ENCODE measurements at regions not wholly inside any gene's neighbourhood (a gene's known extent, or its start where the extent isn't known, plus 50 kb on each side); places are given as distances from the start of the nearest gene placed in this dataset.
"Not testable (repeated sequence)": the region's sequence is repeated elsewhere in the genome, so short reads cannot be mapped to it uniquely, and the experiment has no call there.

DNA sequence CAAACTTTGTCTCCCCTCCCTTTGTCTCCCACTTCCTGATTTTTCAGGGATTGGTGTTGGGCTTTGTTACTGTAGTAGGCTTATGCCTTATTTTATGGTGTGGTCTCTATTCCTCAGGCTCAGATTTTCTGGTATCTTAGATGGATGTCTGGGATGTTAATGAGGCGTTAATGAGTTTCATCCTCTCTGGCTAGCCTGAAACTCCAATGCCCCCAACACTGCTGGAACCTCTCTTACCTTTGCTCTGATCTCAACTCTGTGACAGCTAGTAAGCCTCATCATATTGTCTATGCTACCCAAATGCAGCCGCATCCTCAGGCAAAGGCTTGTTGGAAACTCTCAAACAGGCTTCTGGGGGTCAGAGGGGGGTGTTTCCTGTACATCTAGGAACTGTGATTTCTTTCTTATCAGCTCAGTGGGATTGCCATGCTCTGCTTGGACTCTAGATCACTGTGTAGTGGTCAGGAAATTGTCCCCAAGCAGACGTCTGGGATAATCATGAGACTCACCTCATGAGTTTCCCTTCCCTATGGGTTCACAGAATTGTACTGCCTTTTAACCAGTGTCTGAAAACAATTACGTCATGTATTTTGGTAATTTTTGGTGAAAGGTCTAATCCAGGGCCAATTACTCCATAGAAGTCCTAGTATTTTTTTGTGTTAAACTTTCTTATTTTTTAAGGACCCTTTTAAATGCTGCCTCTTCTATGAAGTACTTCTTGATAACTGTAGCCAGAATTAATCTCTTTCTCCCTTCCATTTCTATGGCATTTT lies 88.8 kb upstream of the TRPC7 start:
- no peak for DNase-seq

DNA sequence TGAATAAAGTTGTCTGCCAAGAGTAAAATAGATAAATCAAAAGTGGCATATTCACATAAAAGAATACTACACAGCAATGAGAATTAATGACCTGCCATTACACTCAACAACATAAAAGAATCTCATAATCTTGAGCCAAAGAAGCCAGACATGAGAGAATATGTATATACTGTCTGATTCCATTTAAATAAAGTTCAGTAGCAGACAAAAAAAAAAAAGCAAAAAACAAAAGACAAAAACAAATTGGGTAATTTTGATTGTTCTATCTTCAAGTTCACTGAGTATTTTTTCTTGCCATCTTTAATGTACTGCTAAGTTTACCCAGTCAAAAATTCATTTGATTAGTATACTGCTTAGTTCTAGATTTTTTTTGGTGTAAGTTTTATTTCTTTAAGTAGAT lies 87.9 kb upstream of the TRPC7 start:
- no peak for DNase-seq

DNA sequence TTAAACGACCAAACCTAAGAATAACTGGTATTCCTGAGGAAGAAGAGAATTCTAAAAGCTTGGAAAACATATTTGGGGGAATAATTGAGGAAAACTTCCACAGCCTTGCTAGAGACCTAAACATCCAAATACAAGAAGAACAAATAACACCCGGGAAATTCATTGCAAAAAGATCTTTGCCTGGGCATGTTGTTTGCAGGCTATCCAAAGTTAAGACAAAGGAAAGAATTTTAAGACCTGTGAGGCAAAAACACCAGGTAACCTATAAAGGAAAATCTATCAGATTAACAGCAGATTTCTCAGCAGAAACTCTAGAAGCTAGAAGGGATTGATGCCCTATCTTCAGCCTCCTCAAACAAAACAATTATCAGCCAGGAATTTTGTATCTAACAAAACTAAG lies 82.2 kb upstream of the TRPC7 start:
- DNase-seq: not testable (repeated sequence)

DNA sequence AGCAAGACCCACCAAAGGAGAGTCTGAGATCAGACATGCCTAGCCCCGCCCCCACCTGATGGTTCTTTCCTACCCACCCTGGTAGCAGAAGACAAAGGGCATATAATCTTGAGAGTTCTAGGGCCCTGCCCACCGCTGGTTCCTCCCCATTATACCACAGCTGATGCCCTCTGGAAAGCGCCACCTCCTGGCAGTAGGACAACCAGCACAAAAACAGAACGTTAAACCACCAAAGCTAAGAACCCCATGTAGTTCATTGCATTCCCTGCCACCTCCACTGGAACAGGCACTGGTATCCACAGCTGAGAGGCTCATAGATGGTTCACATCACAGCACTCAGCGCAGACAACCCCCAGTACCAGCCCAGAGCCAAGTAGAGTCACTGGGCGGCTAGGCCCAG lies 81.2 kb upstream of the TRPC7 start:
- no peak for DNase-seq

DNA sequence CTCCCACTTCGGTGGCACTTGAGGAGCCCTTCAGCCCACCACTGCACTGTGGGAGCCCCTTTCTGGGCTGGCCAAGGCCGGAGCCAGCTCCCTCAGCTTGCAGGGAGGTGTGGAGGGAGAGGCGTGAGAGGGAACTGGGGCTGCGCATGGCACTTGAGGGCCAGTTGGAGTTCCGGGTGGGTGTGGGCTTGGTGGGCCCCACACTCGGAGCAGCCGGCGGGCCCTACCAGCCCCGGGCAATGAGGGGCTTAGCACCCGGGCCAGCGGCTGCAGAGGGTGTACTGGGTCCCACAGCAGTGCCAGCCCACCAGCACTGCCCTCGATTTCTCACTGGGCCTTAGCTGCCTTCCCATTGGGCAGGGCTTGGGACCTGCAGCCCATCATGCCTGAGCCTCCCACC lies 78.8 kb upstream of the TRPC7 start:
- not testable (repeated sequence) for DNase-seq

DNA sequence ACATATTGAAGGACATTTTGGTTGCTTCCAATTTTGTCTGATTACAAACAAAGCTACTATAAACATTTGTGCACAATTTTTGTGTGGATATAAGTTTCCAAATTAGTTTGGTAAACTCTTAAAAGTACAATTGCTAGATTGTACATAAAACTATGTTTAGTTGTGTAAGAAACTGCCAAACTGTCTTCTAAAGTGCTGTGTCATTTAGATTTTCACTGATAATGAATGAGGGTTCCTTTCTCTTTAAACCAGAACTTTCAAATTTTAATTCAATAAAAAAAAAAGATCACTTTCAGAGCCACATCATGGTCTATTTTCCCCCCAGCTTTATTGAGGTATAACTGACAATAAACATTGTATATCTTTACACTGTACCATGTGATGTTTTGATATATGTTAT lies 74.0 kb upstream of the TRPC7 start:
- no peak for DNase-seq

DNA sequence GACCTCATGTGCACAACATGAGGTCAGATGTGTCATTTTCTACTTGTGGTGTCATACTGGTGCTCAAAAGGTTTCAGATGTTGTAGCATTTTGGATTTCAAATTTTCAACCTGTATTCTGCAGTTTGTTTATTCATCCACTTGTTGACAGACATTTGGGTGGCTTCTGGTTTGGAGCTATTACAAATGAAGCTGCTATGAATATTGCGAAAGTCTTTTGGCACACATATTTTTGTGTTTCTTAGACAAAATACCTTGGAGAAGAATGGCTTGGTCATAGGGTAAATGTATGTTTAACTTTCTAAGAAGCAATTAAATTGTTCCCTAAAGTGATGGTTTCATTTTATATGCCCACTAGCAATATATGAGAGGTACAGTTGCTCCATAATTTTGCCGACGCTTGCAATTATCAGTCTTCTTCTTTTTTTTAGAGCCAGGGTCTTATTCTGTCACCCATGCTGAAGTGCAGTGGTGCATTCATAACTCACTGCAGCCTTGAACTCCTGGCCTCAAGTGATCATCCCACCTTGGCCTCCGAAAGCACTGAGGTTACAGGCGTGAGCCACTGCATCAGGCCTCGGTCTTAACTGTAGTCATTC lies 70.7 kb upstream of the TRPC7 start:
- no peak for DNase-seq

DNA sequence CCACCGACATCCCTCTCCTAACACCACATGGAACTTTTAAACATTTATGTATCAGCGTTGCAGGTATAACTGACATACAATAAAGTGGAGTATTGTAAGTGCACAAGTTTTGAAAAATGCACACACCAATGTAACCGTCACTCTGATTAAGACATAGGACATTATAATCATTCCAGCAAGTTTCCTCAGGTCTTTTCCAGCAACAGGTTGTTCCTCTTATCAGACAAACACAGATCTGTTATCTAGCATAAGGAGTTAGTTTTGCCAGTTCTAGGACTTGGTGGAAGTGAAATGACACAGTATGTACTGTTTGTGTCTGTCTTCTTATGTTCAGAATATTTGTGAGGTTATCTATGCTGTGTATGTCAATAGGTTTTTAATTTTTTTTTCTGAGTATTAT lies 69.5 kb upstream of the TRPC7 start:
- no peak for DNase-seq

DNA sequence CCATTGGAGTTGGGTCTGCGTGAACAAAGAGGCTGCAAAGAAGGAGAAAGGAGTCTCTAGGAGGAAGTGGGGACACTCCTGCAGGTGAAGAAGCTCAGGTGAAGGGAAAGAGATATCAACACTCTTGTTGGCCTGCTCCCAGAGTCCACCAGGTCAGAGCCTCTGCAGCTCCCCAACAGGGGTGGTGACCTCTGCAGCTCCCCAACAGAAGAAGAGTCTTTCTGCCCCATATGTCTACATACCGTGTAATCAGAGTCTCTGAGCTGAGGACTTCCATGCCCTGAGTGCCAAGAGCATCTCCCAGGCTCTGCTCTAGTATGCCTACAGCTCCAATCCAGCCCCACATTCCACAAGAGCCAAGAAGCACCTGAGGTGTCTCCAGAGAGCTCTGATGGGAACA lies 67.4 kb upstream of the TRPC7 start:
- no peak for DNase-seq

DNA sequence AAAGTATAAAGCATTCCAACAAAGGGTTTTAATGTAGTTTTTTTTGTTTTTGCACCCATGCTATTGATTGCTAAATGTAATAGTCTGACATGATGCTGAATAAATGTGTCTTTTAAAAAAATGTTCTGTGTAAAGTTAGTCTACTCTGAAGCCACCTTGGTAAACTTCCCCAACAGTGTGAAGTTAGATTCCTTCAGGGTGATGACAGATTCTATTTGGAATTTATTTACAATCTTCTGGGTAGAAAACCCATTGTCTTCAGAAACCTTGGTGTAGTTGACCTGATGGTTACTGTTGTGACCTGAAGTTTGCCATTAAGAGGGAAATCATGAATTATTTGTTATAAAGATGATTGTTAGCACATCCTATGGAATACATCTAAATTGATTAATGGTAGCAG lies 64.7 kb upstream of the TRPC7 start:
- no peak for DNase-seq

DNA sequence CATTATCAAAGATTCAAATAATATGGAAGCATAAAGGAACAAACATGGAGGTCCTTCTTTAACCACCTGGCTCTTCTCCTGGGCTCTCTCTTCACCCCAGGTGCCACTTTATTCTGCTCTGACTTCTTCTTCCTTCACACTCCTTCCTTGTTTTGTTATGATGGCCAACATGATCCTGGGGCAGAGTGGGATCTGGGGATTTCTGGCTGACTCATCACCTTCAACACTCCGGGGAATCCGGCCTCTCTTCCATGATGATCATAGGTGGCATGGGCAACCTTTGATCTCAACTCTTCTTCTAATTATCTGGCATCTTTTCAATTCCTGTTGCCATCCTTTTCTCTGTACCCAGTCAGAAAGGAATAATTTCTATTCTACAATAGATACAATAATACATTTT lies 62.1 kb upstream of the TRPC7 start:
- DNase-seq: no peak

DNA sequence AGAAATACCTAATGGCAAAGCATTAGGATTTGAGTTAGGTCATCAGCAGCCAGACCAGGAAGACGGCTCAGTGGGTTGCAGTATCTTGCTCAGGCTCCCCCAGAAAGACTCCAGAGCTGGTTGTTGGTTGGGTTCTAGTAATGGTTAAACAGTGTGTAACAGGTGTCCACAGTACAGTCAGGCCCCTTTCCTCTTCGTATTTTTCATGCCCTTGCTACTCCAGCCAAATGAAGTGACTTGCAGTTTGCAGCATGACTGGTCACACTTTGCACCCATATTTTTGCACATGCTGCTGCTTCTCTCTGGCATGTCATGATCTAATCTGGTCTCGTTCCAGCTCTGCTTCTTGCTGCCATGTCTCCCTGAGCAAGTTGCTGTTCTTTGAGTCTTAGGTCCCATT lies 60.6 kb upstream of the TRPC7 start:
- DNase-seq: no peak

DNA sequence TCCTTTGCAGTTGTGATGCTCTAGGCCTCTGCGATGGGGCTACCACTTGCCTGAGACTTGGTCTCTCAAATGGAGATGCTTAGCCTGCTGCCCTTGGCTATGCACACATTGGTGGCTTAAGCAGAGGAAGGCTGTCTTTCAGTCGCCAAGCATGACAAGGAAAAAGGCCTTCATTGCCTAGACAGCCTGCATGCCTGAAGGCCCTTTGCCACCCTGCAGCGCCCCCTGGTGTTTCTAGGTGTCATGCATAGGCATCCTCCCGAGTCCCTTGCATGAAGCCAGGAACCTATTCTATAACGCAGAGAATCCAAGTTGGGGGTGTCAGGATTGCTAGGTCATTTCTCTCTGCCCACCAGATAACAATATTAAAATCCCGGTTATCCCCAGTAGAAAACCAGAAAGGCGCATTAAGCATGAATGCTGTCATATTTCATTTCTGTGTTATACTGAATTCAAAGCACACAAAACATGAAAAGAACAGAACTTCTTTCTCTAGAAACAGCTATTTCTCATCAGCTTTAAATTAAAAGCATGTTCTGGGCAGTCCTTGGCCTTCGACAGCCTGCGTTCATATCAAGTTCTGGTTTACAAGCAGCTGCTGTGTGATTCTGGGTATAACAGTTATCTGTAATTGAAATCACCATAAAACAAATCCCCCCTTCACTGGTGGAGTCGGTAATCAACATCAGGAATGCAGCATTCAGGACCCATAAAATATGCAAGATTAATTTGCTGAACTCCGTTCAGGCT lies 59.7 kb upstream of the TRPC7 start:
- peak; percentile 14 for DNase-seq

DNA sequence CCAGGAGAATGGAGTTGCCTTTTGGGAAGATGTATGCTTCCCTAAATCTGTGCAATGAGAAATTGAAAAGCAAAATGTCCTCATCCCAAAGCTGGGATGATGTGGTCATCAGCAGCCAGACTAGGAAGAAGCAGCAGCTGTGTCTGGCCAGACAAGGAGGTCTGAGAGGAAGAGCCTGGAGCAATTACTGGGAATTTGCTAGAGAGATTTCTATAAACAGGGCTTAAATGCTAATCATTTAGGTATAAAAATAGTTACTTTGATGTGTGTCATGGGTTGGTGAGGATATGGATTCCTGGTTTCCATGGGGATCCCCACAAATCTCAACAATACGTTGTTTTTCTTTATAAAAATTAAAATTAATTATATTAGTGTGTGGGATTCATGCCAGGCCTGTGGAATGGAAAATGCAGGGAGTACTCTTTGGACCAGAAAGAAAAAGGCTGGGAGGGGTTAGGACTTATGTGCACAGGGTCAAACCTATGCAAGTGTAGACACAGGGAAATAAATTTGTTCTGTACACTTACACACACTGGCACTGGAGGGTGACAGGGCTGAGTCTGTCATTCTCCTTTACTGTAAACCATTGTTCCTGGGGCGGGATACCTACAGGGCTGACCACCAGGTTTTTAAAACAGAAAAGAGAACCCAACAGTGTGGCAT lies 58.7 kb upstream of the TRPC7 start:
- no peak for DNase-seq

DNA sequence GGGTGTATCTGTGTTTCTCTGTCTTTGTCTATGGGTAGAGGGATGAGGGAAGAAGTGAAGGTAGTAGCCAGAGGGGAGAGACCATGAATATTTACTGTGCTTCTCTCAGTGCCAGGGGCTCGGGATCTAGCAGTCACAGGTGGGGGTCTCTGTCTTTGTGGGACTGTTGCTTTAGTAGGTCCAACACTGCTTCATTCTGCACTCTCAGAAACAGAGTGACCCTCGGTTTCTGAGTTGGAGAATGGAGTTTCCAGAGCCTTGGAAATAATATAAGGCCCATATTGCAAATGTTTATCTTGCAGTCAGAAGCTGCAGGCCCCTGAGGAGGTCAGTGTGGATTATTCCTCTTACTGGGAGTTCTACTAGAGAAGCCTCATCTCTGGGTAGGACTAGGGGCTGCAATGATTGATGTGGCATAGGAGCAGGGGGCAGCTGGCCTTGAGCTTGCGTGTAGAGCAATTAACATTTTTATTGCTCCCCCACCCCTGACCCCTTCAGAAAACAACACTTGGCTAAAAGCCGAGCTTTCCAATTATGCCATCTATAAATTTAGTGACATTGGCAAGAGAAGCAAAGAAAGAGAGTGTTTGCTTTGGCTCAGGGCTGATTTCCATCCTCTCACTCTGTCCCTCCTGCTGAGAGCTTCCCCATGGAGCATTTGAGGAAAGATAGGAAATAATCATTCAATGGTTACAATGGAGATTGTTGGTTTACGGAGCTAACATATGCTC lies 55.0 kb upstream of the TRPC7 start:
- DNase-seq: no peak

DNA sequence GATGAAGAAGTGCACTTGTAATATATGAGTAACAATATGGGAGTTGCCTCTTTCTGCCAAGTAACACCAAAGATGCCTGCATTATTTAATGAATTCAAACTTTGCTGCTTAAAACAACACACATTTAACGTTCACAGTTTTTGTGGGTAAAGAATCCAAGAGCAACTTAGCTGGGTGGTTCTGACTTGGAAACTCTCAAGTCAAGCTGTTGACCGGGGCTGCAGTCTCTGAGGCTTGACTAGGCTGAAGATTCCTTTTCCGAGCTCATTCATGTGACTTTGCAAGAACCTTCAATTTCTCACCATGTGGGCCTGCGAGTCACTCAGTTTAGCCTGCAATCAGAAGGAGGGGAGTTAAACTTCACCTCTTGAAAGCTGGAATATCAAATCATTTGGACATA lies 53.0 kb upstream of the TRPC7 start:
- no peak for DNase-seq
